AG04449 (cell line): ENCODE measurements at regions not wholly inside any gene's neighbourhood (a gene's known extent, or its start where the extent isn't known, plus 50 kb on each side); places are given as distances from the start of the nearest gene placed in this dataset.

Source experiments
- CTCF ChIA-PET: fragments of 350-600 bp; formaldehyde crosslinking; extraction: SDS; loops from one replicate; lab custom pipeline; 2021; ENCODE audit warnings: antibody characterized with exemption; lab: Yijun Ruan, JAX
- POLR2A ChIA-PET: fragments of 400-600, 350-600 bp; formaldehyde crosslinking; extraction: SDS; loops from one replicate; lab custom pipeline; 2020; ENCODE audit warnings: antibody characterized with exemption, inconsistent platforms; lab: Yijun Ruan, JAX
- DNase-seq: peaks from one replicate; pipeline ENCODE4 v3.0.0-alpha.2; 2010; ENCODE audit warnings: low read depth, low spot score
- H3K4me3 ChIP-seq: 2 replicates; pipeline ENCODE4 v1.5.1; 2011; ENCODE audit warnings: low read depth, mild to moderate bottlenecking, control low read depth, low read length
- TF ChIP-seq, protein P1 (sequence below): IDR thresholded peaks from one replicate; pipeline ENCODE4 v1.5.1; 2011; ENCODE audit warnings: mild to moderate bottlenecking, moderate library complexity, low read length, control low read depth, inconsistent platforms; ENCODE audit not compliant: insufficient read depth; ENCODE audit errors: missing control alignments

DNA sequence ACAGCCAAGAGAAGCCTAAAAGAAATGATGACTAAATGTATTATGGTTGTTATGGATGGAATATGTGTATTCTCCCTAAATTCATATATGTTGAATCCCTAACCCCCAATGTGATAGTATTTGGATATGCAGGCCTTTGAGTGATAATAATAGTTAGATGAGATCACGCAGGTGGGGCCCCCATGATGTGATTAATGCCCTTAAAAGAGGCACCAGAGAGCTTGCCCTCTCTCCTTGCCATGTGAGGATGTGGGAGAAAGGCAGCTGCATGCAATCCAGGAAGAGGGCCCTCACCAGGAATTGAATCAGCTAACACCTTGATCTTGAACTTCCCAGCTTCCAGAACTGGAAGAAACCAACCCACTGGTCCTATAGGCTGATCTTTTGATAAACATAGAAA, 190.6 kb upstream of the TCF21 start:
- ChIA-PET POLR2A (no interaction called here), CTCF (interaction anchor here (0.7 kb wide), 1 partner anchor 55 kb away, joined by 3 read pairs; no protein-coding TSS in a partner anchor)
- TF ChIP-seq, protein P1, sequence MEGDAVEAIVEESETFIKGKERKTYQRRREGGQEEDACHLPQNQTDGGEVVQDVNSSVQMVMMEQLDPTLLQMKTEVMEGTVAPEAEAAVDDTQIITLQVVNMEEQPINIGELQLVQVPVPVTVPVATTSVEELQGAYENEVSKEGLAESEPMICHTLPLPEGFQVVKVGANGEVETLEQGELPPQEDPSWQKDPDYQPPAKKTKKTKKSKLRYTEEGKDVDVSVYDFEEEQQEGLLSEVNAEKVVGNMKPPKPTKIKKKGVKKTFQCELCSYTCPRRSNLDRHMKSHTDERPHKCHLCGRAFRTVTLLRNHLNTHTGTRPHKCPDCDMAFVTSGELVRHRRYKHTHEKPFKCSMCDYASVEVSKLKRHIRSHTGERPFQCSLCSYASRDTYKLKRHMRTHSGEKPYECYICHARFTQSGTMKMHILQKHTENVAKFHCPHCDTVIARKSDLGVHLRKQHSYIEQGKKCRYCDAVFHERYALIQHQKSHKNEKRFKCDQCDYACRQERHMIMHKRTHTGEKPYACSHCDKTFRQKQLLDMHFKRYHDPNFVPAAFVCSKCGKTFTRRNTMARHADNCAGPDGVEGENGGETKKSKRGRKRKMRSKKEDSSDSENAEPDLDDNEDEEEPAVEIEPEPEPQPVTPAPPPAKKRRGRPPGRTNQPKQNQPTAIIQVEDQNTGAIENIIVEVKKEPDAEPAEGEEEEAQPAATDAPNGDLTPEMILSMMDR: no peak
- DNase-seq: no peak
- H3K4me3 ChIP-seq: no peak overlapping the region

DNA sequence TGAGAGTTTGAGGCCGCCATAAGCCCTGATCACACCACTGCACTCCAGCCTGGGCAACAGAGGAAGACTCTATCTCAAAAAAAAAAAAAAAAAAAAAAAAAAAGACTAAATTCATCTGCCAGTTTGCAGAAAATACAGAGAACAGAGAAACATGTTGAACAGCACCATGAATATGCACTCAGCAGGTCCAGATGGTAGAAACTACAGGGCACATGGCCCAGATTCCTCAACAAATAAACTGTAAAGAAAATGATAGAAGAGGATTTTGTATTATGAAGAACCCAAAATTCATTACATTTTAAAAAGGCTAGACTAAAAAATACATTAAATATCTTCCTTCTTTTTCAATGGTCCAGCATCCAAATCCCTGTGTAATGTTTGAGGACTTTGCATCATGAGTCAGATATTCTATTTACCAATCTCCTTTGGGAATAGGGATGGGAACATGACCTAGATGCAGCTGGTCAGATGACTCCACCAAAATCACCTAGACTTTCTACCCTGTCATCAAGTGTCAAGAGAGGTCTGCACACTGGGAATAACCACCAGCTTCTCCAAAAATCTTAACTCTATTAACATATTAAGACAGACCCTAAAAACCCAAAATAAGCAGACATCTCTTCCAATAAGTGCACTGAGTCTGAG, 189.1 kb upstream of the TCF21 start:
- ChIA-PET POLR2A (no interaction called here), CTCF (interaction anchor here (0.9 kb wide), 1 partner anchor 138 kb away, joined by 3 read pairs; no protein-coding TSS in a partner anchor)
- TF ChIP-seq, protein P1: no peak

DNA sequence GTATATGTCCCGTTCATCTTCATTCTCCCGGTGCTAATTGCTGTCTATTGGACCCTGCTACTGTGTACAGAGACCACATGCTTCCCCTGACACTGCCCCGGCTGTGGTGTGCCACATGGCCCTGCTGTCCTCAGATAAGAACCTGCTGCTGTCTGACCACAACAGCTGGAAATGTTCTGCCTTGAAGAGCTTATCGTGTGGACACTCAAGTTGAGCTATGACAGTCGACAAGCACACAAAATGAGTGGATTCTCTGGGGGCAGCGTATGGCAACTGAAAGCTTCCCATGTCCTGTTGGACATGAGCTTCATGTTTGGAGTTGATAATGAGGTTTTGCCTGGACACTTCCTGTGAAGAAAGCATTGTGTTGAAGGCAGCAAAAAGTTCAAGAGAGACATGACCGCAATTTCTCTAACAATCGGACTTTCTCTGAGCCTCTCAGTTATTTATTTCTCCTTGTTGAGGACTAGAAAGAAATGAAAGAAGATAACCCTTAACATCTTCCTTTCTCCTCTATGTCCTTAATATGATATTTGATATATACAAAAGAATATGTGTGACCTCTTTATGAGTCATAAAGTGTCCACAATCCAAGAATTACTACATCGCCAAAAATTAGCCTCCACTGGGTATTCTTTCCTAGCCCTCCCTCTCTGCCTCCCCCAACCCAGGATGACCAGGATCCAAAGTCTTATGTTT, 187.1 kb upstream of the TCF21 start:
- CTCF ChIA-PET: no interaction called here
- no peak overlapping the region for H3K4me3 ChIP-seq
- TF ChIP-seq, protein P1: no peak
- POLR2A ChIA-PET: no interaction called here
- no peak for DNase-seq

More for the DNA sequence above, 189.1 kb upstream of the TCF21 start:
- no peak for DNase-seq
- no peak overlapping the region for H3K4me3 ChIP-seq

DNA sequence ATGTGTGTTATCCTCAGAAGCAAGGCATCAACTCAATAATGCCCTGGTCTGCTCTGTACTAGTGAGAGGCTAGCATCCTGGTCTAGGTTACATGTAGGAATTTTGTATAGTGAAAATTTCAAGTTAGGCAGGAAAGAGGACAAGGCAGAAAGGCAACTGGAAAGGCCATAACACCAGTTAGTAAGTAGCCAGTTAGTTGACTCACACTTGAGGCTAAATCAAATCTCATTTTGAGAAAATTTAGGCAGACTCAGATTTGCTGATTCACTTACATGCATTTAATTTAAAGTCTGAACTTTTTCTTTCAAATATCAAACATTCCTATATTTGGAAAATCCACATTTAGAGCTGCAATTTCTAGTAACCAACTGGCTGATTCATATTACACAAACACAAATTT, 184.5 kb upstream of the TCF21 start:
- H3K4me3 ChIP-seq: no peak overlapping the region
- TF ChIP-seq, protein P1: no peak
- POLR2A ChIA-PET: interaction anchor here (0.6 to 1.5 kb wide), 4 partner anchors 13 to 194 kb away, joined by 3 read pairs; no protein-coding TSS in a partner anchor
- no peak for DNase-seq
- CTCF ChIA-PET: interaction anchor here (0.8 to 1.8 kb wide), 5 partner anchors 8 to 219 kb away, joined by 3 to 6 read pairs (median 5); no protein-coding TSS in a partner anchor

DNA sequence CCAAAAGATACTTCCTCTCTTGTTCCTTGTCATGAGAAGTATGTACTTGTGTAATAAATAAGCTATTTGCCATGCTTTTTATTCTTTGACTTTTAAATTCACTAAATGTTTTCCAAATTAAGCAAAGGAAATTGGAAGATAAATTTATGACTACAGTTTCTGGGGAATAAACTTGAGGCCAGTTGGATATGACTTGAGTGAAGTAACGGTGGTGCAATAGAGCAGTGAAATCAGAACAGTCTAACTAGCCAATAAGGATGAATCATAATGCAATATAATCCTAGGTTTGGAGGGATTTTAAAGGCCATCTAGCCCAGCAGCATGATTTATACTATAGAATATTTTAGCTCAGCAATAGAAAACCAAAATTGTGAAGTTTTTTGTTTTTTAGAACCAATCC, 183.8 kb upstream of the TCF21 start:
- peak; percentile 62 for DNase-seq

More for the DNA sequence above, 183.8 kb upstream of the TCF21 start:
- ChIA-PET CTCF (interaction anchor here (0.8 to 4.1 kb wide), 5 partner anchors 9 to 219 kb away, joined by 3 to 28 read pairs (median 5); no protein-coding TSS in a partner anchor), POLR2A (interaction anchor here (0.6 to 1.6 kb wide), 5 partner anchors 12 to 193 kb away, joined by 3 to 5 read pairs (median 3); no protein-coding TSS in a partner anchor)
- TF ChIP-seq, protein P1: no peak
- no peak overlapping the region for H3K4me3 ChIP-seq
